ENCODE measurements at regions not wholly inside any gene's neighbourhood (a gene's known extent, or its start where the extent isn't known, plus 50 kb on each side); places are given as distances from the start of the nearest gene placed in this dataset.

DNA sequence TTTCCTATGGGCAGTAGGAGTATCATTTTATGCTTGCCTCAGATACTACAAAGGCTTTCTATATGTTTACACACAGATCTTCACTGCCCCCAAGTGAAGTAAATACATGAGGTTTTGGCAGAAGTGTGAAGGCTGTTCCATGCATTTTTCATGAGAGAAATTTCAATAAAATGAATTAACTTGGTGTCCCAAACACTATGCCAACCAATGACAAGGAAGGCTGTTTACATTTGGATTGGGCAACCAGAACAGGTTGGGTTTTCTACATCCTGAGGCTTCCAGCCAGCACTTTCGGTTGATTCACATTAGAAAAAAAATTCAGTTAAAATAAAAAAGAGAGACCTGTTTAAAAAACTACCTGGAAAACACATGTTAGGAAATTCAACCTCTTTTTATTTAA is 625.4 kb downstream of the KCNJ2 start:
- Histone ChIP-seq H3K27me3 (ENCODE audit: control insufficient read depth, insufficient read depth, low read length) (no peaks in the 10 kb centered on the region), H3K27ac (ENCODE audit: low read depth, low read length) (no peak overlapping the region), H3K4me3 (ENCODE audit: low read depth, low read length) (no peak overlapping the region), H3K9me3 (ENCODE audit: control insufficient read depth, insufficient read depth, low read length) (no peaks in the 10 kb centered on the region)
- ChIA-PET POLR2A (no interaction called here), CTCF (no interaction called here)
- TF ChIP-seq, protein P1, sequence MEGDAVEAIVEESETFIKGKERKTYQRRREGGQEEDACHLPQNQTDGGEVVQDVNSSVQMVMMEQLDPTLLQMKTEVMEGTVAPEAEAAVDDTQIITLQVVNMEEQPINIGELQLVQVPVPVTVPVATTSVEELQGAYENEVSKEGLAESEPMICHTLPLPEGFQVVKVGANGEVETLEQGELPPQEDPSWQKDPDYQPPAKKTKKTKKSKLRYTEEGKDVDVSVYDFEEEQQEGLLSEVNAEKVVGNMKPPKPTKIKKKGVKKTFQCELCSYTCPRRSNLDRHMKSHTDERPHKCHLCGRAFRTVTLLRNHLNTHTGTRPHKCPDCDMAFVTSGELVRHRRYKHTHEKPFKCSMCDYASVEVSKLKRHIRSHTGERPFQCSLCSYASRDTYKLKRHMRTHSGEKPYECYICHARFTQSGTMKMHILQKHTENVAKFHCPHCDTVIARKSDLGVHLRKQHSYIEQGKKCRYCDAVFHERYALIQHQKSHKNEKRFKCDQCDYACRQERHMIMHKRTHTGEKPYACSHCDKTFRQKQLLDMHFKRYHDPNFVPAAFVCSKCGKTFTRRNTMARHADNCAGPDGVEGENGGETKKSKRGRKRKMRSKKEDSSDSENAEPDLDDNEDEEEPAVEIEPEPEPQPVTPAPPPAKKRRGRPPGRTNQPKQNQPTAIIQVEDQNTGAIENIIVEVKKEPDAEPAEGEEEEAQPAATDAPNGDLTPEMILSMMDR (IDR thresholded peaks at IDR 0.05; ENCODE audit: low read depth, low read length), result no peak
- no peak for DNase-seq (ENCODE audit: low read depth, low spot score)

GRCh38 chr17:70795620-70796019 is 626.3 kb downstream of the KCNJ2 start:
- H3K4me3 ChIP-seq (ENCODE audit: low read depth, low read length), result no peak overlapping the region
- no peaks in the 10 kb centered on the region for H3K9me3 ChIP-seq (ENCODE audit: control insufficient read depth, insufficient read depth, low read length)
- H3K27ac ChIP-seq (ENCODE audit: low read depth, low read length), result no peak overlapping the region
- TF ChIP-seq, protein P1 (IDR thresholded peaks at IDR 0.05; ENCODE audit: low read depth, low read length), result no peak
- DNase-seq (ENCODE audit: low read depth, low spot score), result no peak
- H3K27me3 ChIP-seq (ENCODE audit: control insufficient read depth, insufficient read depth, low read length), result no peaks in the 10 kb centered on the region
- ChIA-PET POLR2A (no interaction called here), CTCF (no interaction called here)

DNA sequence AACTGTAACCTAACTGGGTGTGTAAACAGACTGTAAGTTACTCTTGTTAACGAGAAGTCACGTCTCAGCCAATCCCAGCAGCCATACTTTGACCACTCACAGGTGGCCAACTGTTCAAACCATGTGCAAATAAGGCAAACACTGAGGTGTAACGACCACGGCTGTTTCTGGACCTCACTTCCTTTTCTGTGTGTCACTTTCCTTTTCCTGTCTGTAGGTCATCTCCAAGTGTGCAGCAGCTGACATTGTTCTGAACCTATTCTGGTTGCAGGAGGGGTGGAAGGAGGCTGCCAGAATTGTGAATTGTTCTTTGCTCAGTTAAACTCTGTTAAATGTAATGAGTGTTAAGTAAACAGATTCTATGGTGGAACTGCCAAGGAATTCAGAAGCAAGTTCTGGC is 627.4 kb downstream of the KCNJ2 start:
- TF ChIP-seq, protein P1 (IDR thresholded peaks at IDR 0.05; ENCODE audit: low read depth, low read length), result no peak
- ChIA-PET CTCF (no interaction called here), POLR2A (no interaction called here)
- no peak for DNase-seq (ENCODE audit: low read depth, low spot score)
- no peaks in the 10 kb centered on the region for H3K27me3 ChIP-seq (ENCODE audit: control insufficient read depth, insufficient read depth, low read length)
- H3K27ac ChIP-seq (ENCODE audit: low read depth, low read length), result no peak overlapping the region
- H3K9me3 ChIP-seq (ENCODE audit: control insufficient read depth, insufficient read depth, low read length), result no peaks in the 10 kb centered on the region
- no peak overlapping the region for H3K4me3 ChIP-seq (ENCODE audit: low read depth, low read length)

DNA sequence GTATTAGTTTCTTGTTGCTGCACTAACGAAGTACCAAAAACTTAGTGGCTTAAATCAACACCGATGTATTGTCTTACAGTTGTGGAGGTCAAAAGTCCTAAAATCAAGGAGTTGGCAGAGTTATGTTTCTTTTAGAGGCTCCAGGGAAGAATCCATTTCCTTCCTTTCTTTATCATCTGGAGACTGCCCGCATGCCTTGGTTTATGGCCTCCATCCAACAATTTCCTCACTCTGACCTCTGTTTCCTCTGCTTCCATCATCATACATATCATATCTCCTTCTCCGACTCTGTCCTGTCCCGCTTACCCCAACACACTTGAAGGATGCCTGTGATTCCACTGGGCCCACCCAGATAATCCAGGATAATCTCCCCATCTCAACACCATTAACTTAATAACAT is 627.8 kb downstream of the KCNJ2 start:
- no peaks in the 10 kb centered on the region for H3K9me3 ChIP-seq (ENCODE audit: control insufficient read depth, insufficient read depth, low read length)
- H3K27ac ChIP-seq (ENCODE audit: low read depth, low read length), result no peak overlapping the region
- DNase-seq (ENCODE audit: low read depth, low spot score), result no peak
- ChIA-PET POLR2A (no interaction called here), CTCF (no interaction called here)
- no peak overlapping the region for H3K4me3 ChIP-seq (ENCODE audit: low read depth, low read length)
- H3K27me3 ChIP-seq (ENCODE audit: control insufficient read depth, insufficient read depth, low read length), result no peaks in the 10 kb centered on the region
- TF ChIP-seq, protein P1 (IDR thresholded peaks at IDR 0.05; ENCODE audit: low read depth, low read length), result no peak

GRCh38 chr17:70804161-70804560 is 634.8 kb downstream of the KCNJ2 start:
- TF ChIP-seq, protein P1 (IDR thresholded peaks at IDR 0.05; ENCODE audit: low read depth, low read length), result no peak
- DNase-seq (ENCODE audit: low read depth, low spot score), result no peak
- H3K27me3 ChIP-seq (ENCODE audit: control insufficient read depth, insufficient read depth, low read length), result no peaks in the 10 kb centered on the region
- no peak overlapping the region for H3K27ac ChIP-seq (ENCODE audit: low read depth, low read length)
- ChIA-PET POLR2A (no interaction called here), CTCF (no interaction called here)
- no peak overlapping the region for H3K4me3 ChIP-seq (ENCODE audit: low read depth, low read length)
- no peaks in the 10 kb centered on the region for H3K9me3 ChIP-seq (ENCODE audit: control insufficient read depth, insufficient read depth, low read length)

All from AG04450 (cell line).